HG02759 (cell line): ENCODE measurements at regions not wholly inside any gene's neighbourhood (a gene's known extent, or its start where the extent isn't known, plus 50 kb on each side); places are given as distances from the start of the nearest gene placed in this dataset.

Experiments used
- ATAC-seq: cut with Tn5 transposase; IDR thresholded peaks from one replicate; pipeline ENCODE4 v1.9.1; 2021; ENCODE audit warnings: mild to moderate bottlenecking, moderate library complexity; ENCODE audit not compliant: unreplicated experiment

- no peak for ATAC-seq
Observed at GRCh38 chr6:132244744-132245143, 156.5 kb downstream of the MOXD1 start.

GRCh38 chr6:132236744-132237143 is 164.5 kb downstream of the MOXD1 start:
- no peak for ATAC-seq

GRCh38 chr6:132236281-132236680 is 165.0 kb downstream of the MOXD1 start:
- ATAC-seq, result no peak

GRCh38 chr6:132235596-132236280 is 165.5 kb downstream of the MOXD1 start:
- ATAC-seq, result no peak

- no peak for ATAC-seq
Observed at GRCh38 chr6:132234356-132234755, 166.9 kb downstream of the MOXD1 start.

GRCh38 chr6:132231121-132231884 is 170.0 kb downstream of the MOXD1 start:
- no peak for ATAC-seq

GRCh38 chr6:132228894-132229293 is 172.4 kb downstream of the MOXD1 start:
- no peak for ATAC-seq

- ATAC-seq, result no peak
Observed at GRCh38 chr6:132227904-132228303, 173.4 kb downstream of the MOXD1 start.

- no peak for ATAC-seq
Observed at GRCh38 chr6:132224943-132225342, 176.3 kb downstream of the MOXD1 start.

- no peak for ATAC-seq
Observed at GRCh38 chr6:132220800-132221199, 180.5 kb downstream of the MOXD1 start.

- ATAC-seq, result no peak
Observed at GRCh38 chr6:132219901-132220300, 181.4 kb downstream of the MOXD1 start.

- no peak for ATAC-seq
Observed at GRCh38 chr6:132218059-132218696, 183.1 kb downstream of the MOXD1 start.

- ATAC-seq, result no peak
Observed at GRCh38 chr6:132215805-132216204, 185.5 kb downstream of the MOXD1 start.

- ATAC-seq, result no peak
Observed at GRCh38 chr6:132214716-132215115, 186.6 kb downstream of the MOXD1 start.

- ATAC-seq, result no peak
Observed at GRCh38 chr6:132213732-132214131, 187.5 kb downstream of the MOXD1 start.

- no peak for ATAC-seq
Observed at GRCh38 chr6:132213191-132213590, 188.1 kb downstream of the MOXD1 start.

- no peak for ATAC-seq
Observed at GRCh38 chr6:132210886-132211563, 190.2 kb downstream of the MOXD1 start.

GRCh38 chr6:132209351-132209750 is 191.9 kb downstream of the MOXD1 start:
- ATAC-seq, result no peak

GRCh38 chr6:132207991-132208390 is 193.3 kb downstream of the MOXD1 start:
- no peak for ATAC-seq

GRCh38 chr6:132205946-132206345 is 195.3 kb downstream of the MOXD1 start:
- ATAC-seq, result no peak

GRCh38 chr6:132204591-132204990 is 196.7 kb downstream of the MOXD1 start:
- ATAC-seq, result no peak
